ENCODE measurements at regions not wholly inside any gene's neighbourhood (a gene's known extent, or its start where the extent isn't known, plus 50 kb on each side); places are given as distances from the start of the nearest gene placed in this dataset.

DNA sequence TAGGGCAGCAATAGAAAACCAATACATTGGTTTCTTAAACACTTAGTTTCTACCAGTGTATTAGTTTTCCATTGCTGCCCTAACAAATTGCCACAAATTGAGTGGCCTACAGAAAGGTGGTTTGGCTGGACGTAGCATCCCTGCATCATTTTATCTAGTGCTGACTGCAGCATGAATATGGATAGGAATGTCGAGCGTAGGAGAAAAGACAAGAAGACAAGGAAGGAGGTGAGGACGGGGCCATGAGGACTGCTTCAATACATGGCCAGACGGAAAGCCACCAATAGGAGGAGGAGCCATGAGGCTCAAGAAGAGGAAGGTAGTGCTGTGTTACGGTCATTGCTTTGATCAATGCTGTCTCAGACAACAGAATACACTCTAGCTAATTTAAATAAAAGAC is 154.5 kb upstream of the NDUFV2 start:
- H3K9me3 Mint-ChIP-seq (ENCODE audit: low read depth) = peaks cover 10% of the 10 kb centered on the region
- no peak overlapping the region for H3K4me3 Mint-ChIP-seq (ENCODE audit: unreplicated experiment)
- DNase-seq (ENCODE audit: low spot score) = no peak
- peaks cover 58% of the 10 kb centered on the region for H3K4me1 Mint-ChIP-seq (ENCODE audit: low read depth)
- no peaks in the 10 kb centered on the region for H3K27me3 Mint-ChIP-seq (ENCODE audit: low read depth)
- peaks cover 6% of the 10 kb centered on the region for H3K36me3 Mint-ChIP-seq (ENCODE audit: low read depth)
- TF ChIP-seq, protein P1, sequence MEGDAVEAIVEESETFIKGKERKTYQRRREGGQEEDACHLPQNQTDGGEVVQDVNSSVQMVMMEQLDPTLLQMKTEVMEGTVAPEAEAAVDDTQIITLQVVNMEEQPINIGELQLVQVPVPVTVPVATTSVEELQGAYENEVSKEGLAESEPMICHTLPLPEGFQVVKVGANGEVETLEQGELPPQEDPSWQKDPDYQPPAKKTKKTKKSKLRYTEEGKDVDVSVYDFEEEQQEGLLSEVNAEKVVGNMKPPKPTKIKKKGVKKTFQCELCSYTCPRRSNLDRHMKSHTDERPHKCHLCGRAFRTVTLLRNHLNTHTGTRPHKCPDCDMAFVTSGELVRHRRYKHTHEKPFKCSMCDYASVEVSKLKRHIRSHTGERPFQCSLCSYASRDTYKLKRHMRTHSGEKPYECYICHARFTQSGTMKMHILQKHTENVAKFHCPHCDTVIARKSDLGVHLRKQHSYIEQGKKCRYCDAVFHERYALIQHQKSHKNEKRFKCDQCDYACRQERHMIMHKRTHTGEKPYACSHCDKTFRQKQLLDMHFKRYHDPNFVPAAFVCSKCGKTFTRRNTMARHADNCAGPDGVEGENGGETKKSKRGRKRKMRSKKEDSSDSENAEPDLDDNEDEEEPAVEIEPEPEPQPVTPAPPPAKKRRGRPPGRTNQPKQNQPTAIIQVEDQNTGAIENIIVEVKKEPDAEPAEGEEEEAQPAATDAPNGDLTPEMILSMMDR (IDR thresholded peaks at IDR 0.05) = no peak
- H3K27ac Mint-ChIP-seq (ENCODE audit: unreplicated experiment) = peak overlapping the region; percentile 92

- DNase-seq (ENCODE audit: low spot score) = no peak
- Mint-ChIP-seq H3K36me3 (ENCODE audit: low read depth) (peaks cover 6% of the 10 kb centered on the region), H3K4me1 (ENCODE audit: low read depth) (peaks cover 52% of the 10 kb centered on the region), H3K9me3 (ENCODE audit: low read depth) (peaks cover 10% of the 10 kb centered on the region), H3K27me3 (ENCODE audit: low read depth) (no peaks in the 10 kb centered on the region), H3K27ac (ENCODE audit: unreplicated experiment) (peak overlapping the region; percentile 92), H3K4me3 (ENCODE audit: unreplicated experiment) (peak overlapping the region; percentile 35)
- TF ChIP-seq, protein P1 (IDR thresholded peaks at IDR 0.05) = no peak
These were observed 153.9 kb upstream of the NDUFV2 start for GRCh38 chr18:8948471-8949149.

DNA sequence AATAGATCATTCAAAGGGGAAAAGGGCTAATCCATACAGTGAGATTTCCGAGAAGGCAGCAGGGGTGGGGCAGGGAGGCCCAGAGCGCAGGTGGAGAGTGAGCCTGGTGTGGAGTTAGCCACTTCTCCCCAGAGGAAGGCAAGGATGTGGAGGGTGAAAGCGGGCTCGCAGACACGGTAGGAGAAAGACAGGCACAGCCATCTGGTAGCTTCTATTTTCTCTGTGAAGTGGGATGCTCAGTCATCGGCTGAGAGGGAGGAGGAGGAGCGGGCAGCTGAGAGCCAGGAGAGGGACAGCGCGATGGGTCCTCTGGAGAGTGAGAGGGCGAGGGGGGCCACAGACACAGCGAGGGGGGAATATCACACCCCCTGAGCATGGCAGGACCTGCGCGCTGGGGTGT is 153.3 kb upstream of the NDUFV2 start:
- Mint-ChIP-seq H3K27ac (ENCODE audit: unreplicated experiment) (peak overlapping the region; percentile 92), H3K9me3 (ENCODE audit: low read depth) (peaks cover 10% of the 10 kb centered on the region), H3K4me1 (ENCODE audit: low read depth) (peaks cover 46% of the 10 kb centered on the region), H3K4me3 (ENCODE audit: unreplicated experiment) (peak overlapping the region; percentile 35), H3K36me3 (ENCODE audit: low read depth) (peaks cover 6% of the 10 kb centered on the region), H3K27me3 (ENCODE audit: low read depth) (no peaks in the 10 kb centered on the region)
- DNase-seq (ENCODE audit: low spot score) = no peak
- TF ChIP-seq, protein P1 (IDR thresholded peaks at IDR 0.05) = no peak

GRCh38 chr18:8951491-8951890 is 151.0 kb upstream of the NDUFV2 start:
- H3K36me3 Mint-ChIP-seq (ENCODE audit: low read depth) = peaks cover 2% of the 10 kb centered on the region
- peaks cover 28% of the 10 kb centered on the region for H3K4me1 Mint-ChIP-seq (ENCODE audit: low read depth)
- no peak for DNase-seq (ENCODE audit: low spot score)
- TF ChIP-seq, protein P1 (IDR thresholded peaks at IDR 0.05) = no peak
- H3K9me3 Mint-ChIP-seq (ENCODE audit: low read depth) = peaks cover 5% of the 10 kb centered on the region
- no peaks in the 10 kb centered on the region for H3K27me3 Mint-ChIP-seq (ENCODE audit: low read depth)
- no peak overlapping the region for H3K4me3 Mint-ChIP-seq (ENCODE audit: unreplicated experiment)
- no peak overlapping the region for H3K27ac Mint-ChIP-seq (ENCODE audit: unreplicated experiment)

DNA sequence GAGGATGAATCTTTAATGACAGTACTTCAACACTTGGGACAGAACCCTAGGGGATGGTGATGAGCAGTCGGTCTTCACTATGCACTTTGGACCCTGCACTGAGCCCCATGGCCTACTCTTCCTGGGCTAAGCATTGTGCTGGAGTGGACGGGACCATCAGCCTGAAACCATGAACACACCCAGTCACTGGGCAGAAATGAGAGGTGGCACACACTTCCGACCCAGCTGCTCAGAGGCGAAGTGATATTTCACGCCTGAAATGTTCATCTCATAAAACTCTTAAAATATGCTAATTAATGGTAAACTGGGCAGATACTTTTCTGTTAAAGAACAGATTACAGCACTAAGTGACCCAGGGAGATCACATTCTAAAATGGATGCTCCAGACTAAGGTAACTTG is 150.3 kb upstream of the NDUFV2 start:
- peaks cover 6% of the 10 kb centered on the region for H3K9me3 Mint-ChIP-seq (ENCODE audit: low read depth)
- H3K36me3 Mint-ChIP-seq (ENCODE audit: low read depth) = no peaks in the 10 kb centered on the region
- H3K4me1 Mint-ChIP-seq (ENCODE audit: low read depth) = peaks cover 28% of the 10 kb centered on the region
- no peak overlapping the region for H3K27ac Mint-ChIP-seq (ENCODE audit: unreplicated experiment)
- H3K4me3 Mint-ChIP-seq (ENCODE audit: unreplicated experiment) = no peak overlapping the region
- no peak for DNase-seq (ENCODE audit: low spot score)
- H3K27me3 Mint-ChIP-seq (ENCODE audit: low read depth) = no peaks in the 10 kb centered on the region
- TF ChIP-seq, protein P1 (IDR thresholded peaks at IDR 0.05) = no peak
